ENCODE measurements at regions not wholly inside any gene's neighbourhood (a gene's known extent, or its start where the extent isn't known, plus 50 kb on each side); places are given as distances from the start of the nearest gene placed in this dataset.

- no peak overlapping the region for H3K27ac Mint-ChIP-seq
- CTCF ChIA-PET, result no interaction called here
- Histone ChIP-seq H3K36me3 (ENCODE audit: control insufficient read depth in 2 of 2, extremely low read depth in 1 of 2, insufficient read depth in 1 of 2, low read length in 1 of 2) (no peaks in the 10 kb centered on the region), H3K27me3 (replicated peaks in 1 of 2; ENCODE audit: control insufficient read depth in 2 of 2, extremely low read depth in 1 of 2, insufficient read depth in 2 of 2, low read length in 1 of 2) (peaks cover 0 to 2% of the 10 kb centered on the region in 2 experiments), H3K27ac (ENCODE audit: low read length) (no peak overlapping the region), H3K9me3 (no peaks in the 10 kb centered on the region), H3K4me3 (ENCODE audit: control insufficient read depth in 1 of 2, extremely low read depth in 1 of 2, low read length in 1 of 2) (no peak overlapping the region), H3K4me1 (ENCODE audit: control insufficient read depth in 1 of 2, extremely low read depth in 1 of 2, insufficient read depth in 2 of 2, low read length in 2 of 2) (no peaks in the 10 kb centered on the region)
- WGBS (ENCODE audit: insufficient coverage), result no CpG with 5 or more reads among the region's 2 CpGs
- H3K27me3 Mint-ChIP-seq, result peaks cover 0 to 4% of the 10 kb centered on the region in 2 donors
- DNase-seq, result no peak
- peaks cover 0 to 22% (median 13%) of the 10 kb centered on the region in 3 donors for H3K9me3 Mint-ChIP-seq
- no peaks in the 10 kb centered on the region for H3K4me1 Mint-ChIP-seq
- ATAC-seq (replicated peaks in 1 of 4), result no peak
- no peaks in the 10 kb centered on the region for H3K36me3 Mint-ChIP-seq
- POLR2A ChIA-PET, result no interaction called here
- no peak overlapping the region for H3K4me3 Mint-ChIP-seq
Measured at GRCh38 chr13:44075113-44075512, 195.4 kb downstream of the LACC1 start.

GRCh38 chr13:44078806-44079376, 199.2 kb downstream of the LACC1 start:
- CTCF ChIA-PET, result no interaction called here
- Histone ChIP-seq H3K4me3 (ENCODE audit: control insufficient read depth in 1 of 2, extremely low read depth in 1 of 2, low read length in 1 of 2) (no peak overlapping the region), H3K27me3 (replicated peaks in 1 of 2; ENCODE audit: control insufficient read depth in 2 of 2, extremely low read depth in 1 of 2, insufficient read depth in 2 of 2, low read length in 1 of 2) (peaks cover 0 to 2% of the 10 kb centered on the region in 2 experiments), H3K27ac (ENCODE audit: low read length) (no peak overlapping the region), H3K36me3 (ENCODE audit: control insufficient read depth in 2 of 2, extremely low read depth in 1 of 2, insufficient read depth in 1 of 2, low read length in 1 of 2) (no peaks in the 10 kb centered on the region), H3K4me1 (ENCODE audit: control insufficient read depth in 1 of 2, extremely low read depth in 1 of 2, insufficient read depth in 2 of 2, low read length in 2 of 2) (no peaks in the 10 kb centered on the region), H3K9me3 (no peaks in the 10 kb centered on the region)
- DNase-seq (no peak), ATAC-seq (replicated peaks in 1 of 4) (no peak)
- Mint-ChIP-seq H3K4me1 (no peaks in the 10 kb centered on the region), H3K9me3 (peaks cover 0 to 4% (median 0%) of the 10 kb centered on the region in 3 donors), H3K4me3 (no peak overlapping the region), H3K27ac (no peak overlapping the region), H3K36me3 (no peaks in the 10 kb centered on the region), H3K27me3 (peaks cover 0 to 4% of the 10 kb centered on the region in 2 donors)
- 86% methylated on average over 2 of the region's 5 CpGs for WGBS (ENCODE audit: insufficient coverage)
- POLR2A ChIA-PET, result no interaction called here

- ChIA-PET CTCF (no interaction called here), POLR2A (no interaction called here)
Measured at GRCh38 chr13:44079413-44080205, 199.9 kb downstream of the LACC1 start.

GRCh38 chr13:44084146-44084545, 204.4 kb downstream of the LACC1 start:
- ChIA-PET CTCF (no interaction called here), POLR2A (no interaction called here)
- Mint-ChIP-seq H3K36me3 (no peaks in the 10 kb centered on the region), H3K4me1 (peaks cover 5 to 11% (median 11%) of the 10 kb centered on the region in 3 donors), H3K27ac (no peak overlapping the region), H3K4me3 (no peak overlapping the region), H3K9me3 (peaks cover 0 to 4% (median 0%) of the 10 kb centered on the region in 3 donors), H3K27me3 (peaks cover 9 to 10% of the 10 kb centered on the region in 2 donors)
- Histone ChIP-seq H3K27ac (ENCODE audit: low read length) (no peak overlapping the region), H3K4me3 (ENCODE audit: control insufficient read depth in 1 of 2, extremely low read depth in 1 of 2, low read length in 1 of 2) (no peak overlapping the region), H3K4me1 (ENCODE audit: control insufficient read depth in 1 of 2, extremely low read depth in 1 of 2, insufficient read depth in 2 of 2, low read length in 2 of 2) (peaks cover 3% of the 10 kb centered on the region in 2 experiments), H3K36me3 (ENCODE audit: control insufficient read depth in 2 of 2, extremely low read depth in 1 of 2, insufficient read depth in 1 of 2, low read length in 1 of 2) (no peaks in the 10 kb centered on the region), H3K9me3 (no peaks in the 10 kb centered on the region), H3K27me3 (replicated peaks in 1 of 2; ENCODE audit: control insufficient read depth in 2 of 2, extremely low read depth in 1 of 2, insufficient read depth in 2 of 2, low read length in 1 of 2) (no peaks in the 10 kb centered on the region)
- ATAC-seq (replicated peaks in 1 of 4) (no peak), DNase-seq (no peak)
- WGBS (ENCODE audit: insufficient coverage), result 100% methylated on average over 1 of the region's 3 CpGs

More at GRCh38 chr13:44079413-44080205, 199.9 kb downstream of the LACC1 start:
- no peak overlapping the region for H3K27ac Mint-ChIP-seq
- Histone ChIP-seq H3K9me3 (no peaks in the 10 kb centered on the region), H3K27ac (ENCODE audit: low read length) (no peak overlapping the region), H3K36me3 (ENCODE audit: control insufficient read depth in 2 of 2, extremely low read depth in 1 of 2, insufficient read depth in 1 of 2, low read length in 1 of 2) (no peaks in the 10 kb centered on the region), H3K4me3 (ENCODE audit: control insufficient read depth in 1 of 2, extremely low read depth in 1 of 2, low read length in 1 of 2) (no peak overlapping the region), H3K4me1 (ENCODE audit: control insufficient read depth in 1 of 2, extremely low read depth in 1 of 2, insufficient read depth in 2 of 2, low read length in 2 of 2) (no peaks in the 10 kb centered on the region), H3K27me3 (replicated peaks in 1 of 2; ENCODE audit: control insufficient read depth in 2 of 2, extremely low read depth in 1 of 2, insufficient read depth in 2 of 2, low read length in 1 of 2) (peaks cover 0 to 2% of the 10 kb centered on the region in 2 experiments)
- H3K27me3 Mint-ChIP-seq, result peaks cover 0 to 4% of the 10 kb centered on the region in 2 donors
- H3K4me1 Mint-ChIP-seq, result no peaks in the 10 kb centered on the region
- peaks cover 0 to 4% (median 0%) of the 10 kb centered on the region in 3 donors for H3K9me3 Mint-ChIP-seq
- DNase-seq, result no peak
- H3K36me3 Mint-ChIP-seq, result no peaks in the 10 kb centered on the region
- 52% methylated on average over 7 of the region's 11 CpGs for WGBS (ENCODE audit: insufficient coverage)
- ATAC-seq (replicated peaks in 1 of 4), result no peak
- H3K4me3 Mint-ChIP-seq, result no peak overlapping the region

- ATAC-seq (replicated peaks in 1 of 4) (no peak), DNase-seq (no peak)
- POLR2A ChIA-PET, result no interaction called here
- CTCF ChIA-PET, result interaction anchor here in 1 of 2 donors (1.0 kb wide), 1 partner anchor 27 kb away, joined by 3 read pairs; no protein-coding TSS in a partner anchor
- Histone ChIP-seq H3K4me1 (ENCODE audit: control insufficient read depth in 1 of 2, extremely low read depth in 1 of 2, insufficient read depth in 2 of 2, low read length in 2 of 2) (peaks cover 3 to 7% of the 10 kb centered on the region in 2 experiments), H3K27ac (ENCODE audit: low read length) (no peak overlapping the region), H3K36me3 (ENCODE audit: control insufficient read depth in 2 of 2, extremely low read depth in 1 of 2, insufficient read depth in 1 of 2, low read length in 1 of 2) (no peaks in the 10 kb centered on the region), H3K27me3 (replicated peaks in 1 of 2; ENCODE audit: control insufficient read depth in 2 of 2, extremely low read depth in 1 of 2, insufficient read depth in 2 of 2, low read length in 1 of 2) (no peaks in the 10 kb centered on the region), H3K4me3 (ENCODE audit: control insufficient read depth in 1 of 2, extremely low read depth in 1 of 2, low read length in 1 of 2) (no peak overlapping the region), H3K9me3 (no peaks in the 10 kb centered on the region)
- H3K36me3 Mint-ChIP-seq, result no peaks in the 10 kb centered on the region
- H3K4me3 Mint-ChIP-seq, result no peak overlapping the region
- H3K27ac Mint-ChIP-seq, result no peak overlapping the region
- peaks cover 0 to 8% (median 0%) of the 10 kb centered on the region in 3 donors for H3K9me3 Mint-ChIP-seq
- H3K27me3 Mint-ChIP-seq, result peaks cover 8 to 9% of the 10 kb centered on the region in 2 donors
- WGBS (ENCODE audit: insufficient coverage), result no CpG with 5 or more reads among the region's 1 CpG
- H3K4me1 Mint-ChIP-seq, result peaks cover 11 to 17% (median 17%) of the 10 kb centered on the region in 3 donors
Measured at GRCh38 chr13:44086389-44086788, 206.7 kb downstream of the LACC1 start.

- ATAC-seq (replicated peaks in 1 of 4) (peak in 1 of 4 experiments; percentile 29), DNase-seq (no peak)
- Mint-ChIP-seq H3K4me1 (peaks cover 11 to 17% (median 17%) of the 10 kb centered on the region in 3 donors), H3K27me3 (peaks cover 8 to 9% of the 10 kb centered on the region in 2 donors), H3K9me3 (peaks cover 0 to 5% (median 0%) of the 10 kb centered on the region in 3 donors), H3K4me3 (no peak overlapping the region), H3K36me3 (no peaks in the 10 kb centered on the region), H3K27ac (peak overlapping the region in 1 of 2 donors; percentile 3)
- CTCF ChIA-PET, result no interaction called here
- POLR2A ChIA-PET, result no interaction called here
- Histone ChIP-seq H3K36me3 (ENCODE audit: control insufficient read depth in 2 of 2, extremely low read depth in 1 of 2, insufficient read depth in 1 of 2, low read length in 1 of 2) (no peaks in the 10 kb centered on the region), H3K4me3 (ENCODE audit: control insufficient read depth in 1 of 2, extremely low read depth in 1 of 2, low read length in 1 of 2) (no peak overlapping the region), H3K27me3 (replicated peaks in 1 of 2; ENCODE audit: control insufficient read depth in 2 of 2, extremely low read depth in 1 of 2, insufficient read depth in 2 of 2, low read length in 1 of 2) (no peaks in the 10 kb centered on the region), H3K9me3 (no peaks in the 10 kb centered on the region), H3K27ac (ENCODE audit: low read length) (no peak overlapping the region), H3K4me1 (ENCODE audit: control insufficient read depth in 1 of 2, extremely low read depth in 1 of 2, insufficient read depth in 2 of 2, low read length in 2 of 2) (peaks cover 3 to 7% of the 10 kb centered on the region in 2 experiments)
- WGBS (ENCODE audit: insufficient coverage), result 70% methylated on average over 2 of the region's 4 CpGs
Measured at GRCh38 chr13:44088411-44088810, 208.7 kb downstream of the LACC1 start.

Data from T-cell (primary cell).